ENCODE measurements at regions not wholly inside any gene's neighbourhood (a gene's known extent, or its start where the extent isn't known, plus 50 kb on each side); places are given as distances from the start of the nearest gene placed in this dataset.

DNA sequence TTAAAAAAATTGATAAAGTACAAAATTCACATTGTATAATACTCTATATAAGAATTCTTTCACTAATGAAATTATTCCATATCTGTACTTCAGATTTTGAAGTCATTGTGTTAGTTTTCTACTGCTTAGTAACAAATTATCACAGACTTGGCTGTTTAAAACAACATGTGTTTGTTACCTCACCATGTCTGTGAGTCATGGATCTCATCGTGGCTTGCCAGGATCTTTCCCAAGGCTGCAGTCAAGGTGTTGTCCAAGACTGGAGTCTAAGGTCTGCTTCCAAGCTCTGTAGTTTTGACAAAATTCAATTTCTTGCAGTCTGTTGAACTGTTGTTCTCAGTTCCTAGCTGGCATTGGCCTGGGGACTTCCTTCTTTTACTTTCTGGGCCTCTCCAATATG, 1286.9 kb downstream of the ADGRL3 start:
- TF ChIP-seq, protein P1, sequence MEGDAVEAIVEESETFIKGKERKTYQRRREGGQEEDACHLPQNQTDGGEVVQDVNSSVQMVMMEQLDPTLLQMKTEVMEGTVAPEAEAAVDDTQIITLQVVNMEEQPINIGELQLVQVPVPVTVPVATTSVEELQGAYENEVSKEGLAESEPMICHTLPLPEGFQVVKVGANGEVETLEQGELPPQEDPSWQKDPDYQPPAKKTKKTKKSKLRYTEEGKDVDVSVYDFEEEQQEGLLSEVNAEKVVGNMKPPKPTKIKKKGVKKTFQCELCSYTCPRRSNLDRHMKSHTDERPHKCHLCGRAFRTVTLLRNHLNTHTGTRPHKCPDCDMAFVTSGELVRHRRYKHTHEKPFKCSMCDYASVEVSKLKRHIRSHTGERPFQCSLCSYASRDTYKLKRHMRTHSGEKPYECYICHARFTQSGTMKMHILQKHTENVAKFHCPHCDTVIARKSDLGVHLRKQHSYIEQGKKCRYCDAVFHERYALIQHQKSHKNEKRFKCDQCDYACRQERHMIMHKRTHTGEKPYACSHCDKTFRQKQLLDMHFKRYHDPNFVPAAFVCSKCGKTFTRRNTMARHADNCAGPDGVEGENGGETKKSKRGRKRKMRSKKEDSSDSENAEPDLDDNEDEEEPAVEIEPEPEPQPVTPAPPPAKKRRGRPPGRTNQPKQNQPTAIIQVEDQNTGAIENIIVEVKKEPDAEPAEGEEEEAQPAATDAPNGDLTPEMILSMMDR (IDR thresholded peaks at IDR 0.05) = no peak
- no peak for TF ChIP-seq POLR2A (IDR thresholded peaks at IDR 0.05)
- TF ChIP-seq POLR2AphosphoS5 (IDR thresholded peaks at IDR 0.05) = no peak
